ENCODE measurements at regions not wholly inside any gene's neighbourhood (a gene's known extent, or its start where the extent isn't known, plus 50 kb on each side); places are given as distances from the start of the nearest gene placed in this dataset.
"Not testable (repeated sequence)": the region's sequence is repeated elsewhere in the genome, so short reads cannot be mapped to it uniquely, and the experiment has no call there.

DNA sequence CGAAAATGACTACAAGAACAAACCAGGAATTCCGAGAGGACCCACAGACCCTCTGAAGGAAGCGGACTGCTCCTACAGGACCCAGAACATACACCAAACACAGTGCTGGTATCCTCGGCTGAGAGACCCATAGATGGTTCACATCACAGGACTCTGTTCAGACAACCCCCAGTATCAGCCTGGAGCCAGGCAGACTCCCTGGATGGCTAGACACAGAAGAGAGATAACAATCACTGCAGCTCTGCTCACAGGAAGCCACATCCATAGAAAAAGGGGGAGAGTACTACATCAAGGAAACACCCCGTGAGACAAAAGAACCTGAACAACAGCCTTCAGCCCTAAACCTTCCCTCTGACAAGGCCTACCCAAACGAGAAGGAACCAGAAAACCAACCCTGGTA lies 434.0 kb upstream of the NR5A2 start:
- intact Hi-C loops (cut with DNase I): no loop called here
- H3K27ac ChIP-seq (ENCODE audit: low read depth in 2 of 2, low read length in 2 of 2): no peak overlapping the region
- no peaks in the 10 kb centered on the region for H3K27me3 ChIP-seq (ENCODE audit: control insufficient read depth, insufficient read depth, low read length)
- no peak overlapping the region for H3K4me3 ChIP-seq (ENCODE audit: low read length in 3 of 3)
- DNase-seq: no peak
- TF ChIP-seq CTCF (IDR thresholded peaks at IDR 0.05; ENCODE audit: borderline replicate concordance, extremely low read depth, insufficient read depth): no peak
- FAIRE-seq: no peak
- no peaks in the 10 kb centered on the region for H3K9me3 ChIP-seq (ENCODE audit: control insufficient read depth in 2 of 3, insufficient read depth in 1 of 3, low read length in 3 of 3)
- H3K9ac ChIP-seq (ENCODE audit: low read length in 3 of 3): no peak overlapping the region
- H3K4me1 ChIP-seq (ENCODE audit: control insufficient read depth in 2 of 3, insufficient read depth in 2 of 3, low read depth in 1 of 3, low read length in 3 of 3): no peaks in the 10 kb centered on the region
- no peaks in the 10 kb centered on the region for H3K36me3 ChIP-seq (ENCODE audit: control insufficient read depth in 2 of 3, insufficient read depth in 3 of 3, low read length in 3 of 3)

DNA sequence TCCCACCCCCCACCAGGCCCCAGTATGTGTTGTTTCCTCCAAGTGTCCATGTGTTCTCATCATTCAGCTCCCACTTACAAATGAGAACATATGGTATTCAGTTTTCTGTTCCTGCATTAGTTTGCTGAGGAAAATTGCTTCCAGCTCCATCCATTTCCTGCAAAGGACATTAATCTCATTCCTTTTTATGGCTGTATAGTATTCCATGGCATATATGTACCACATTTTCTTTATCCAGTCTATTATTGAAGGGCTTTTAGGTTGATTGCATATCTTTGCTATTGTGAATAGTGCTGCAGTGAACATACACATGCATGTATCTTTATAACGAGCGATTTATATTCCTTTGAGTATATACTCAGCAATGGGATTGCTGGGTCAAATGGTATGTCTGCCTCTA lies 431.1 kb upstream of the NR5A2 start:
- intact Hi-C loops (cut with DNase I); H3K4me1 ChIP-seq (ENCODE audit: control insufficient read depth in 2 of 3, insufficient read depth in 2 of 3, low read depth in 1 of 3, low read length in 3 of 3); H3K9me3 ChIP-seq (ENCODE audit: control insufficient read depth in 2 of 3, insufficient read depth in 1 of 3, low read length in 3 of 3); H3K36me3 ChIP-seq (ENCODE audit: control insufficient read depth in 2 of 3, insufficient read depth in 3 of 3, low read length in 3 of 3); H3K4me3 ChIP-seq (ENCODE audit: low read length in 3 of 3); H3K27me3 ChIP-seq (ENCODE audit: control insufficient read depth, insufficient read depth, low read length); DNase-seq; FAIRE-seq; H3K9ac ChIP-seq (ENCODE audit: low read length in 3 of 3); H3K27ac ChIP-seq (ENCODE audit: low read depth in 2 of 2, low read length in 2 of 2): not testable (repeated sequence)

GRCh38 chr1:199597152-199597551 lies 430.4 kb upstream of the NR5A2 start:
- TF ChIP-seq CTCF (IDR thresholded peaks at IDR 0.05; ENCODE audit: borderline replicate concordance, extremely low read depth, insufficient read depth): no peak

DNA sequence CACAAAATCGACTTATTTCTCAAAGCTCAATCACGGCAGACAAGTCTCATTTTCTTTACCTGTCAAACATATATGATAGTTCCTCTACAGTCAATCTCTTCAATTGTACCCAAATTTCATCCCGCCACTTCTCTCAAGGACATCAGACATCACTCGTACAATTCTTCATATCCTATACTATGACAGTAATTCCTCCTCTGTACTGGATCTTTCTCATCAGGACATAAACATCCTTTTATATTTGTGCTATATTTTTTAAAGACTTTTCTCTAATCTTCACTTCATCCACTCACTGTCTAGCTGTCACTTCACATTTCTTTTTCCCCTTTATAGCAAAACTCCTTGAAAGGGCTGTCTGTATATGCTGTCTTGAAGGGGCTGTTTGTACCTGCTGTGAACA lies 419.1 kb upstream of the NR5A2 start:
- FAIRE-seq: no peak
- no peaks in the 10 kb centered on the region for H3K9me3 ChIP-seq (ENCODE audit: control insufficient read depth in 2 of 3, insufficient read depth in 1 of 3, low read length in 3 of 3)
- TF ChIP-seq CTCF (IDR thresholded peaks at IDR 0.05; ENCODE audit: borderline replicate concordance, extremely low read depth, insufficient read depth): no peak
- intact Hi-C loops (cut with DNase I): no loop called here
- no peak overlapping the region for H3K27ac ChIP-seq (ENCODE audit: low read depth in 2 of 2, low read length in 2 of 2)
- H3K36me3 ChIP-seq (ENCODE audit: control insufficient read depth in 2 of 3, insufficient read depth in 3 of 3, low read length in 3 of 3): no peaks in the 10 kb centered on the region
- H3K27me3 ChIP-seq (ENCODE audit: control insufficient read depth, insufficient read depth, low read length): no peaks in the 10 kb centered on the region
- DNase-seq: no peak
- H3K4me3 ChIP-seq (ENCODE audit: low read length in 3 of 3): no peak overlapping the region
- no peak overlapping the region for H3K9ac ChIP-seq (ENCODE audit: low read length in 3 of 3)
- H3K4me1 ChIP-seq (ENCODE audit: control insufficient read depth in 2 of 3, insufficient read depth in 2 of 3, low read depth in 1 of 3, low read length in 3 of 3): no peaks in the 10 kb centered on the region

More at GRCh38 chr1:199597152-199597551, 430.4 kb upstream of the NR5A2 start:
- DNase-seq (no peak), FAIRE-seq (no peak)
- Histone ChIP-seq H3K36me3 (ENCODE audit: control insufficient read depth in 2 of 3, insufficient read depth in 3 of 3, low read length in 3 of 3) (no peaks in the 10 kb centered on the region), H3K4me1 (ENCODE audit: control insufficient read depth in 2 of 3, insufficient read depth in 2 of 3, low read depth in 1 of 3, low read length in 3 of 3) (no peaks in the 10 kb centered on the region), H3K4me3 (ENCODE audit: low read length in 3 of 3) (no peak overlapping the region), H3K9me3 (ENCODE audit: control insufficient read depth in 2 of 3, insufficient read depth in 1 of 3, low read length in 3 of 3) (no peaks in the 10 kb centered on the region), H3K9ac (ENCODE audit: low read length in 3 of 3) (no peak overlapping the region), H3K27ac (ENCODE audit: low read depth in 2 of 2, low read length in 2 of 2) (no peak overlapping the region), H3K27me3 (ENCODE audit: control insufficient read depth, insufficient read depth, low read length) (no peaks in the 10 kb centered on the region)
- intact Hi-C loops (cut with DNase I): no loop called here

All from kidney (tissue), 13 donors.